ENCODE measurements at regions not wholly inside any gene's neighbourhood (a gene's known extent, or its start where the extent isn't known, plus 50 kb on each side); places are given as distances from the start of the nearest gene placed in this dataset.
A peak's percentile ranks its signal among the peaks of the same experiment; 100 is the strongest.
"Not testable (repeated sequence)": the region's sequence is repeated elsewhere in the genome, so short reads cannot be mapped to it uniquely, and the experiment has no call there.

- DNase-seq (ENCODE audit: low read depth): no peak
Measured at GRCh38 chr9:86629530-86629929, 275.3 kb upstream of the TUT7 start.

DNA sequence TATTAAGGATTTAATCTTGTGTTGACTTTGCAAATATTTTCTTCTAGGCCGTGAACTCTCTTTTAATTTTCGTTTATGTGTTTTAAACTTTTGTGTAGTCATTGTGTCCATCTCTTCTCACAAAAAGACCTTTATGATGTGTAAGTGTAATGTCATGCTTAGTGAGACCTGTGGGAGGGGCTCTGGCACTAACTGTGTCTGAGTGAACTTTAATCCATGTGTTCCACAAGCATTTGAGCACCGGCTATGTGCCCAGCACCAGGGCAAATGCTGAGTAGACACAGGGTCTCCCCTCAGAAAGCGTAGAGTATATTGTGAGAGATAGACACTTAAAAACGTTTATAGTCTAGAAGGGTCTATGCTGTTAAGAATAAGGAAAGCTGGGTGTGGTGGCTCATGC lies 272.6 kb upstream of the TUT7 start:
- no peak for DNase-seq (ENCODE audit: low read depth)

- no peak for DNase-seq (ENCODE audit: low read depth)
Measured at GRCh38 chr9:86624630-86625029, 270.4 kb upstream of the TUT7 start.

DNA sequence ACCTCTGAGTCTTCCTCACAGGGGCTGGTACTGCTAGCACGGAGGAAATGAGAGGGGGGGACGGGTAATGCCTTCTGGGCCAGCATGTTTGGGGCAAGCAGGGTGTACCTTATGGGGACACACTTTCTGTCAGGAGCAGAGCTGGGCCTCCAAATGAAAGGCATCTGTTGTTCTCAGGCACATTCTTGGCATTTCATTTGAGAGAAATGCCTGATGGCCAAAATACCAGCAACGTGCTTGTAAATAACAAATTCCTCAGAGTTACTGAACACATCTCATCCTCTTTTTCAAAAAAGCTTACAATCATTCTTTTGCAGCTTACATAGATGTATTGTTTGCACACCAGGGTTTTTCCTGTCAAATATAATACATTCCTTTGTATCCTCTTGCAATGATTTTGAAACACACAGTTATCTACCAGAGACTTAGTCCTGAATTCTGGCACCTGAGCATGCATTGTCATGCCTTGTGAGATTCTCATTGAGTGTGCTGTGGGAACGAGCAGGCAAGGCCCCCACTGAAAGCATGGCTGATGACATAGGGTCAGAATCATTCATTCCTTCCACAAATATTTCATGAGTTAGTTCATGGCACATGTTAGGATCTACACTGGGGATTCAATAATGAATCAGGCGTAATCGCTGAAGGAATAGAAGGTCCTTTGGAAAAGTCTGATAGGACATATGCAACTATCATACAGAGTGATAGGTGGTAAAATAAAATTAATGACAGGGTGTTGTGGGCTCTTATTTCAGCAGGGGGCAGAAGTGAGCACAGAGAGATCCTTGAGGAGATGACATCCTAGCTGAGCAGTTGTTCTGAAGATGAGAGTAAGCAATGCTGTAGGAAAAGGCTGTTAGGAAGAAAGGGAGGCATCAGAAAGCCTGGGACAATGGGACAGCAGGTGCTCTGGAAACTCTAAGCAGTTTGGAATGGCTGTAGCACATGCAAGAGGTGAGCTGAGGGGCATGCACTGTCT lies 260.9 kb upstream of the TUT7 start:
- peak; percentile 66 for DNase-seq (ENCODE audit: low read depth)

DNA sequence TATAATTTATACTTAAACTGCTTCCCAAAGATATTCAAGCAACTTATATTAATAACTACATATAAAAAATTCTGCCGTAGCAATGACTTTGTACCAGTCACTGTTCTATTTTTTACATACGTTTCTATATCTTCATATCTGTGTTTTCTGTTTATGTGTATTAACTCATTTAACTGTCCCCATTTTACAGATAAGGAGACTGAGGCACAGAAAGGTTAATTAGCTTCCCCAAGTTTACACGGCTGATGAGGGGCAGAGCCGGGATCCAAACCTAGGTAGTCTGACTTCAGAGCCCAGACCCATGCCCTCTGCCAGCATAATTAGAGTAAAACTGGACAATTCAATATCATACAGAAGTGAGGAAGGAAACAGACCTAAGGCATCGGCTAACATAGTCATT lies 259.7 kb upstream of the TUT7 start:
- no peak for DNase-seq (ENCODE audit: low read depth)

DNA sequence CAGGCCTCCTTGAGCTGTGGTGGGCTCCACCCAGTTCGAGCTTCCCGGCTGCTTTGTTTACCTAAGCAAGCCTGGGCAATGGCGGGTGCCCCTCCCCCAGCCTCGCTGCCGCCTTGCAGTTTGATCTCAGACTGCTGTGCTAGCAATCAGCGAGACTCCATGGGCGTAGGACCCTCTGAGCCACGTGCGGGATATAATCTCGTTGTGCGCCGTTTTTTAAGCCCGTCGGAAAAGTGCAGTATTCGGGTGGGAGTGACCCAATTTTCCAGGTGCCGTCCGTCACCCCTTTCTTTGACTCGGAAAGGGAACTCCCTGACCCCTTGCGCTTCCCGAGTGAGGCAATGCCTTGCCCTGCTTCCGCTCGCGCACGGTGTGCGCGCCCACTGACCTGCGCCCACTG lies 257.3 kb upstream of the TUT7 start:
- not testable (repeated sequence) for DNase-seq (ENCODE audit: low read depth)

DNA sequence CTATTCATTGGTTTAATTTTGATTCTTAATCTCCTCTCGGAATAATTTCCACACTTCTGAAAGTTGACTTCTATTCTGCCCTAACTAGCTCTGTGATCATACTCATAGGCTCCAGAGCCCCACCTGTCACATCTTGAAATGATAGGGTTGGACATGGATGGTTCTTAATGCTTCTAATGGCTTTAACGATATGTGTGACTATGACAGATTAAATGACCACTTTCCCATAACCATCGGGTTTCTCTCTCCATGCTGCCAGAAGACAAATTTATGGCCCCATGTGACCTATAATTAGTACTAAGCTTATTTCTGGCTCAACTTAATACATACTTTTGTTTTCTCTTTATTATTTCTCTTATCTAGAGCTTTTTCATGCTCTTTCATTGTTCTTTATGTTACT lies 251.1 kb upstream of the TUT7 start:
- no peak for DNase-seq (ENCODE audit: low read depth)

- no peak for DNase-seq (ENCODE audit: low read depth)
Measured at GRCh38 chr9:86604741-86605140, 250.5 kb upstream of the TUT7 start.

GRCh38 chr9:86602715-86603114 lies 248.5 kb upstream of the TUT7 start:
- DNase-seq (ENCODE audit: low read depth): no peak

DNA sequence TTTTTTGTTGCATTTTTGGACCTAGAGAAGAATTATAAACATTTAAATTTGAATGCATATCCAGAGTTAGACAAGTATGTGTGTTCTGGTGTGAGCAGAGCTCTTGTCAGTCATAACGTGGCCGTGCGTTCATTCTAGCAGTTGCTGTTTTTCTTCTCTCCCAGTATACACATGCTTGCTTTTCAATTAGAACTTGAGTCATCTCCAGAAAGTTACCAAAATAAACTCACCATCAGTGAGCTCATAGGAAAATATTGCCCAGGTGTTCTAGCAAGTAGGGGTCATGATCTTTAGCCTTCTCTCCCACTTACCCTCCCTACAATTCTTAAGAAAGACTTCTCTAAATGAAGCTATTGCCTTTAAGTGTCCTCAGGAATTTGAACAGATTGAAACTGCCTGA lies 247.5 kb upstream of the TUT7 start:
- DNase-seq (ENCODE audit: low read depth): peak; percentile 60

- no peak for DNase-seq (ENCODE audit: low read depth)
Measured at GRCh38 chr9:86600977-86601376, 246.8 kb upstream of the TUT7 start.

DNA sequence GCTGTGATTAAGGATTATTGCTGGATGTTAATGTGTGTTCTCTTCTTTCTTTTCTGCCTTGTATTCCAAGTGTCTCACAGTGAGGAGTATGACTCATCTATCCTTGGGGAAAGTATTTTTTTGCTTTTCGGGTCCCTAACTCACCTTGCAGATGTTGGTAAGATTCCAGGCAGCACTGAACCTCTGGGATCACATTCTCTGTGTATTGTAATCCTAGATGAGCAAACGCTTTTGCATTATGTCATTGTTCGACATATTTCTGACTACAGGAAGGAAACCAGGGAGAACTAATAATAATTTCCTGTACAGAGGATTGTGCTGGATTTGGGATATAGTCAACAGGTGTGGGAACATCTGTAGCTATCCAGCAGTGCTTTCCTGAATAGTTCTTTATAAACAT lies 246.1 kb upstream of the TUT7 start:
- DNase-seq (ENCODE audit: low read depth): peak; percentile 63

GRCh38 chr9:86599561-86599960 lies 245.4 kb upstream of the TUT7 start:
- DNase-seq (ENCODE audit: low read depth): no peak

GRCh38 chr9:86598411-86599239 lies 244.4 kb upstream of the TUT7 start:
- DNase-seq (ENCODE audit: low read depth): peak; percentile 55

DNA sequence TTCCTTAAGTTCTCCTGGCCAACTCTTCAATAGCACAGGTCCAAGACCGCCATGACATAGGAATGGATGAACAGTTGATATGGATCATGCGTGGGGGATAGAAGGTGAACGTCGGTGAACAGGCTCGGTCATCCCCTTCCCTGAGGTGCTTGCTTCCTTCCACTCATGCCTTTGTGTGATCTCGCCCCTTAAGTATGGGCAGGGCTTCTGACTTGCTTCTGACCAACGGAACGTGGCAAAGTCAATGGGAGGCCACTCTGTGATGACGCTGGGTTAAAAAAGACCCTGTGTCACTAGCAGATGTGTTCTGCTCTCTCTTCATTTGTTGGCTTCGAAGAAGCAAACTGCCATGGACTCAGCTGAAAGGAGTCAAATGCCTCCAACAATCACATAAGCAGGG lies 240.5 kb upstream of the TUT7 start:
- no peak for DNase-seq (ENCODE audit: low read depth)

DNA sequence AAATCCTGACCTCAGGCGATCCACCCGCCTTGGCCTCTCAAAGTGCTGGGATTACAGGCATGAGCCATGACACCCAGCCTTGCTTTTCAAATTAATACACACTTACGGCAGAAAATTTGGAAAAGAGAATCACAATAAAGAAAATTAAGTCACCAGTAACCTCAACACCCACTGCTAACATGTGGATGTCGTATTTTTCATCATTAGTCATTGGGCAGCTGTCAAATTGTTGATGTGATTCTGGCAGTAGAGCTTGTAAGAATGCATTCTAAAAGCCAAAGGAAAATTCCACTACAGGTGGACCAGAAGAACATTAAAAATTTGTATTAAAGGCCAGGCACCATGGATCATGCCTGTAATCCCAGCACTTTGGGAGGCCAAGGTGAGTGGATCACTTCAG lies 237.3 kb upstream of the TUT7 start:
- DNase-seq (ENCODE audit: low read depth): peak; percentile 76

DNA sequence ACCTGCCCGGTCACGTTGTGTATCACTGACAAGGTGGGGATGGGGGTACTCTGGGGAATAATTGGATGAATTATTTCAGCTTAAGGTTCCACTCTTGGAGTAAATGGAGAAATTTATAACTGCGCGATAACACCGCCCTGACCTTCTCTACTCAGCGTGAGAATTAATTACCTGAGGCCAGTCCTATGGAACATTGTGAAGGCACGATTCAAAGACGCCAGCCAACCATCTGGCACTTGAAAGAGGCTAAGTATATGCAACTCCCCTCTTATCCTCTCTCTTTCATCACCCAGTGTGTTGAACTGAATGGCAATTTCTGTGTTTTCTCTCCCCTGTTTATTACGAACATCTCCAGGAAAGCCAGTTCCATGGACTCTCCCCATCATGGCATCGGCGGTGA lies 235.5 kb upstream of the TUT7 start:
- DNase-seq (ENCODE audit: low read depth): no peak

DNA sequence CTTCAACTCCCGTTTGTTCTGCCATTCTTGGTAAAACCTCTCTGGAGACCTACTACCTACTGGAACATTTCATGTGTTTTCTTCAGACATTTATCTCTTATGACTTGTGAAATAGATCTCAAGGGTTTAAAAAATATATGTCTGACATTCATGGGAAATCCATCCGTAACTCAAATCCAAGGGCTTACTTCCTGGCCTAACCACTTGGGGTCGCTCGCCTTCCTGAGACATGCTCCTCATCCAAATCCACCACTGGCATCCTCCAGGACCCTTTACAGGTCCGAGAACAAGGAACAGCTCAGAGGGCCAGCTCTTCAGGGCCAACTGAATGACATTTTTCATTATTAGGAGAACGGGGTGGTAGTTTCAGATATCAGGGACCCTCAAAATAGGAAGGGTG lies 235.1 kb upstream of the TUT7 start:
- no peak for DNase-seq (ENCODE audit: low read depth)

- no peak for DNase-seq (ENCODE audit: low read depth)
Measured at GRCh38 chr9:86586144-86586494, 231.9 kb upstream of the TUT7 start.

DNA sequence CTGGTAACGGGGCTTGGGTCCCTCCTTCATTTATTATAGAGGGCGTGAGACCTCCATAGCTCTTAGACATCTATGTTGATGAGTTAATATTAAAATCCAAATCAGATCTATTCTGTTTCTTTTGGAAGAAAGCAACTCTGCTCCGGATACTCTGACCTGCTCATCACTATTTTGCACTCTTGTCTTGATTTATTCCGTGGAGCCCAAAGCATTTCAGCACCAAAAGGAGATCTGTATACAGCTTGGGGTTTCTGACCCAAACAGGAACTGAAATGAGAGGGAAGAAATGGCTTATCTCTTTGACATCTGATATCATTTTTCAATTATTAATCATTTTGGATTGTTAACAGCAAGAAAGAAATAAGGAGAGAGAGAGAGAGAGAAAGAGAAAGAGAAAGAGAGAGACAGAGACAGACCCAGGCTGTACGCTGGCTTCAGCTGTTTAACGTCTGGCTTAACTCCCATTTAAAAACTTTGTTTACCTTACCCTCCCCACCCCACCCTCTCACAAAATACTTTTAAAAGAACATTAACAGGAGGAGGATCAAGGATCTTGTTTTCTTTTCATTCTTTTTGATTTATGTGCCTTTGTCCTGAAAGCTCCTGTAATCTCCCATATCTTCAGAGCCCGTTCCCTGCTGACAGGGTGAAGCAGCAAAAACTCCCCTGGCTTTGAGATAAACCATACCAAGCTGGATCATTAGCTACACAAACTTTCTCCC lies 231.4 kb upstream of the TUT7 start:
- peak; percentile 41 for DNase-seq (ENCODE audit: low read depth)

DNA sequence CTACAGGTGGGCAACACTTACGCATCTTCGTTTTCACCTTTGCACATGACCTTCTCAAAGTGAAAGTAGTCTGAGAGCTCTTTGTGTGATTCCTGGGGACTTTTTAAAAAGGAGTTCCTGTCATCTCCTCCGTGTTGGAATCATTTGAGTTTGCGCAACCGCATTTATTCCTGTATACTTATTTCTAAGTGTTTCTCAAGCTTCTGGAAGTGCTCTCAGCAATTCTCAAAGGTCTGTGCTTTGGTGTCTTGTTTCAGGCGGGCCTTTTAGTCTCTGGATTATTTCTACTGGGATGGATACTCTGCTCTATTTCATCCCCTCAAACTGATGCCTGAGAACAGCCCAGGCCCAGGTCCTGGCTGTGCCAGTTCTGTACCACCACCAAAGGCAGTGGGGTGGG lies 226.5 kb upstream of the TUT7 start:
- DNase-seq (ENCODE audit: low read depth): no peak

DNA sequence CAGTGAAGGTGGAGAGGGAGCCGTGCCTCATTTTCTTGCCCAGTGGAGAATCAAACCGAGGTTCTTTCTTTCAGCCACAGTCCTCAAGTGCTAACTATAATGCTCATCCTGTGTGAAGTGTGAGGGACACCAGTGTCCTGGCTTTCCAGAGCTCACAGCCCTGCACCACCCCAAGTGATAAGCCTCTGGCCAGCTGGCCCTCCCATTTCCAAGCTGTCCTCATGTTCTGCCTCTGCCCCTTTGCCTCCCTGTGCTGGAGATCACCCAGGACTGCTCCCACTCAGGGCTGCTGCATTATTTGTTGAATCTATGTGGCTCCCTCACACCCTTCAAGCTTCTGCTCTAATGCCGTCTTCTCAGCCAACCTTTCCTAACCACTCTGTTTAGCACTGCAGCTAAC lies 224.5 kb upstream of the TUT7 start:
- DNase-seq (ENCODE audit: low read depth): no peak

Measured in LHCN-M2 (cell line).